GM23338 (cell line): ENCODE measurements at regions not wholly inside any gene's neighbourhood (a gene's known extent, or its start where the extent isn't known, plus 50 kb on each side); places are given as distances from the start of the nearest gene placed in this dataset.

Experiments
- ATAC-seq: fragments of 200-7000 bp; cut with Tn5 transposase; 3 replicates; pipeline ENCODE4 v1.9.1; 2020
- DNase-seq: peaks from one replicate; pipeline ENCODE4 v3.0.0-alpha.2; 2015; ENCODE audit warnings: low spot score
- H2AFZ ChIP-seq: fragments of 200-600 bp; sonication (generic); 2 replicates; pipeline ENCODE4 v1.8.0; 2016; ENCODE audit warnings: antibody characterized with exemption, mild to moderate bottlenecking, moderate library complexity
- H3F3A ChIP-seq: fragments of 200-600 bp; sonication (generic); replicated peaks from 2 replicates; pipeline ENCODE4 v1.8.0; 2017; ENCODE audit warnings: antibody characterized with exemption, mixed run types, low read depth
- H3K27ac ChIP-seq: fragments of 200-600 bp; sonication (generic); 2 replicates; pipeline ENCODE4 v1.6.1; 2016; ENCODE audit warnings: low read depth
- H3K27me3 ChIP-seq: fragments of 200-600 bp; sonication (generic); 2 replicates; pipeline ENCODE4 v1.8.0; 2016; ENCODE audit warnings: mild to moderate bottlenecking, mixed run types, moderate library complexity; ENCODE audit not compliant: insufficient read depth
- H3K36me3 ChIP-seq: fragments of 200-600 bp; sonication (generic); 2 replicates; pipeline ENCODE4 v1.8.0; 2016; ENCODE audit warnings: mild to moderate bottlenecking; ENCODE audit not compliant: insufficient read depth
- H3K4me1 ChIP-seq: fragments of 200-600 bp; sonication (generic); 2 replicates; pipeline ENCODE4 v1.8.0; 2016; ENCODE audit warnings: mild to moderate bottlenecking, moderate library complexity; ENCODE audit not compliant: insufficient read depth
- H3K4me2 ChIP-seq: fragments of 200-600 bp; sonication (generic); 2 replicates; pipeline ENCODE4 v1.7.1; 2017; ENCODE audit warnings: mixed run types
- H3K4me3 ChIP-seq: fragments of 200-600 bp; sonication (generic); 2 replicates; pipeline ENCODE4 v1.6.1; 2016; ENCODE audit warnings: mixed run types
- H3K79me2 ChIP-seq: fragments of 200-600 bp; sonication (generic); replicated peaks from 2 replicates; pipeline ENCODE4 v1.8.0; 2017; ENCODE audit warnings: mild to moderate bottlenecking; ENCODE audit not compliant: insufficient read depth
- H3K9me2 ChIP-seq: fragments of 200-600 bp; sonication (generic); 2 replicates; pipeline ENCODE4 v1.8.0; 2017; ENCODE audit not compliant: insufficient read depth
- H4K20me1 ChIP-seq: fragments of 200-600 bp; sonication (generic); replicated peaks from 2 replicates; pipeline ENCODE4 v1.8.0; 2017; ENCODE audit warnings: mild to moderate bottlenecking; ENCODE audit not compliant: insufficient read depth
- H3K27ac Mint-ChIP-seq: 2 replicates; pipeline ENCODE4 v1.8.0; 2020; ENCODE audit warnings: inconsistent platforms, mild to moderate bottlenecking, moderate library complexity, mixed read lengths
- H3K27me3 Mint-ChIP-seq: 3 replicates; pipeline ENCODE4 v1.8.0; 2022; ENCODE audit warnings: low read depth, mild to moderate bottlenecking, moderate library complexity, mixed read lengths, inconsistent platforms; ENCODE audit not compliant: insufficient read depth, poor library complexity
- H3K36me3 Mint-ChIP-seq: 3 replicates; pipeline ENCODE4 v1.8.0; 2021; ENCODE audit warnings: low read depth, mild to moderate bottlenecking, inconsistent platforms, moderate library complexity, mixed read lengths
- H3K4me1 Mint-ChIP-seq: 3 replicates; pipeline ENCODE4 v1.8.0; 2020; ENCODE audit warnings: mild to moderate bottlenecking, inconsistent platforms, mixed read lengths
- H3K4me3 Mint-ChIP-seq: 3 replicates; pipeline ENCODE4 v1.8.0; 2021; ENCODE audit warnings: moderate library complexity, mild to moderate bottlenecking, inconsistent platforms, mixed read lengths
- H3K9me3 Mint-ChIP-seq: 3 replicates; pipeline ENCODE4 v1.8.0; 2020; ENCODE audit warnings: moderate library complexity, mild to moderate bottlenecking, inconsistent platforms, mixed read lengths
- CREB1 ChIP-seq: fragments of 250-450 bp; sonication (Bioruptor Pico); IDR thresholded peaks from 2 replicates; pipeline ENCODE4 v1.5.0; 2020; ENCODE audit warnings: low read depth, mild to moderate bottlenecking, moderate library complexity
- CTCF ChIP-seq, 2 experiments: fragments of 200-600 bp in 1 of 2; sonication (generic) in 1 of 2; conservative IDR thresholded peaks; 2 replicates each; pipeline versions ENCODE4 v1.5.1 to v1.6.1; 2016 to 2017; ENCODE audit warnings: antibody characterized with exemption in 2 of 2, low read depth in 2 of 2, mild to moderate bottlenecking in 2 of 2, moderate library complexity in 1 of 2
- EZH2 ChIP-seq: fragments of 200-600 bp; sonication (generic); IDR thresholded peaks from one replicate; pipeline ENCODE4 v1.8.0; 2017; ENCODE audit warnings: antibody characterized with exemption, mild to moderate bottlenecking, low read depth; ENCODE audit not compliant: unreplicated experiment
- EZH2phosphoT487 ChIP-seq: fragments of 200-600 bp; sonication (generic); IDR thresholded peaks from one replicate; pipeline ENCODE4 v1.8.1; 2018; ENCODE audit warnings: antibody characterized with exemption; ENCODE audit not compliant: unreplicated experiment
- JUNB ChIP-seq: IDR thresholded peaks from one replicate; pipeline ENCODE4 v1.6.1; 2016; ENCODE audit warnings: antibody characterized with exemption; ENCODE audit not compliant: unreplicated experiment
- STAT1 ChIP-seq: IDR thresholded peaks from one replicate; pipeline ENCODE4 v1.6.1; 2016; ENCODE audit warnings: antibody characterized with exemption; ENCODE audit not compliant: unreplicated experiment
- ZNF114 ChIP-seq: fragments of 250-450 bp; sonication (Bioruptor Pico); IDR thresholded peaks from 2 replicates; pipeline ENCODE4 v1.5.0; 2020; ENCODE audit warnings: mild to moderate bottlenecking, moderate library complexity
- ZNF331 ChIP-seq: fragments of 250-450 bp; sonication (Bioruptor Pico); IDR thresholded peaks from 2 replicates; pipeline ENCODE4 v1.5.0; 2020; ENCODE audit warnings: low read depth, mild to moderate bottlenecking, moderate library complexity
- TF ChIP-seq, protein P1 (sequence below): fragments of 250-450 bp; sonication (Bioruptor Pico); IDR thresholded peaks from 2 replicates; pipeline ENCODE4 v1.5.0; 2020; ENCODE audit warnings: mild to moderate bottlenecking, moderate library complexity
- TF ChIP-seq, protein P2 (sequence below): IDR thresholded peaks from one replicate; pipeline ENCODE4 v1.6.1; 2018; ENCODE audit warnings: antibody characterized with exemption; ENCODE audit not compliant: unreplicated experiment

DNA sequence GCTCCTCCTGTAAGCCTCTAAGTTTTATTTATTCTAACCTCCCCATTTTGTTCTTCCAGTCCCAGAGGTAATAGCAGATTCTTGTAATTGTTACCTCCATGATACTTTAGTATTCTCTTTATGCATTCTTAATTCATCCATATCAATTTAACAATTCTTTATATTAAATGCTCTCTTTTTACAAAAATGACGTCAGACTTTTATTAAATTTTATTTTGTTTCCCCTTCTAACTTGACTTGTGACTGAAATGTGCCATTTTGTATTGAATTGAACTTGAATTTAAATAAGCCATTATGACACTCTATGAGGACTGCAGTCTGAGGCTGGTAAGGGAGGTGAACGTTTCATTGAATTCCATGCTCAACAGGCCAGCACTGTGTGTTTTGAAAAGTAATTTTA, 60.0 kb upstream of the NUDT10 start (continued):
- TF ChIP-seq, protein P1, sequence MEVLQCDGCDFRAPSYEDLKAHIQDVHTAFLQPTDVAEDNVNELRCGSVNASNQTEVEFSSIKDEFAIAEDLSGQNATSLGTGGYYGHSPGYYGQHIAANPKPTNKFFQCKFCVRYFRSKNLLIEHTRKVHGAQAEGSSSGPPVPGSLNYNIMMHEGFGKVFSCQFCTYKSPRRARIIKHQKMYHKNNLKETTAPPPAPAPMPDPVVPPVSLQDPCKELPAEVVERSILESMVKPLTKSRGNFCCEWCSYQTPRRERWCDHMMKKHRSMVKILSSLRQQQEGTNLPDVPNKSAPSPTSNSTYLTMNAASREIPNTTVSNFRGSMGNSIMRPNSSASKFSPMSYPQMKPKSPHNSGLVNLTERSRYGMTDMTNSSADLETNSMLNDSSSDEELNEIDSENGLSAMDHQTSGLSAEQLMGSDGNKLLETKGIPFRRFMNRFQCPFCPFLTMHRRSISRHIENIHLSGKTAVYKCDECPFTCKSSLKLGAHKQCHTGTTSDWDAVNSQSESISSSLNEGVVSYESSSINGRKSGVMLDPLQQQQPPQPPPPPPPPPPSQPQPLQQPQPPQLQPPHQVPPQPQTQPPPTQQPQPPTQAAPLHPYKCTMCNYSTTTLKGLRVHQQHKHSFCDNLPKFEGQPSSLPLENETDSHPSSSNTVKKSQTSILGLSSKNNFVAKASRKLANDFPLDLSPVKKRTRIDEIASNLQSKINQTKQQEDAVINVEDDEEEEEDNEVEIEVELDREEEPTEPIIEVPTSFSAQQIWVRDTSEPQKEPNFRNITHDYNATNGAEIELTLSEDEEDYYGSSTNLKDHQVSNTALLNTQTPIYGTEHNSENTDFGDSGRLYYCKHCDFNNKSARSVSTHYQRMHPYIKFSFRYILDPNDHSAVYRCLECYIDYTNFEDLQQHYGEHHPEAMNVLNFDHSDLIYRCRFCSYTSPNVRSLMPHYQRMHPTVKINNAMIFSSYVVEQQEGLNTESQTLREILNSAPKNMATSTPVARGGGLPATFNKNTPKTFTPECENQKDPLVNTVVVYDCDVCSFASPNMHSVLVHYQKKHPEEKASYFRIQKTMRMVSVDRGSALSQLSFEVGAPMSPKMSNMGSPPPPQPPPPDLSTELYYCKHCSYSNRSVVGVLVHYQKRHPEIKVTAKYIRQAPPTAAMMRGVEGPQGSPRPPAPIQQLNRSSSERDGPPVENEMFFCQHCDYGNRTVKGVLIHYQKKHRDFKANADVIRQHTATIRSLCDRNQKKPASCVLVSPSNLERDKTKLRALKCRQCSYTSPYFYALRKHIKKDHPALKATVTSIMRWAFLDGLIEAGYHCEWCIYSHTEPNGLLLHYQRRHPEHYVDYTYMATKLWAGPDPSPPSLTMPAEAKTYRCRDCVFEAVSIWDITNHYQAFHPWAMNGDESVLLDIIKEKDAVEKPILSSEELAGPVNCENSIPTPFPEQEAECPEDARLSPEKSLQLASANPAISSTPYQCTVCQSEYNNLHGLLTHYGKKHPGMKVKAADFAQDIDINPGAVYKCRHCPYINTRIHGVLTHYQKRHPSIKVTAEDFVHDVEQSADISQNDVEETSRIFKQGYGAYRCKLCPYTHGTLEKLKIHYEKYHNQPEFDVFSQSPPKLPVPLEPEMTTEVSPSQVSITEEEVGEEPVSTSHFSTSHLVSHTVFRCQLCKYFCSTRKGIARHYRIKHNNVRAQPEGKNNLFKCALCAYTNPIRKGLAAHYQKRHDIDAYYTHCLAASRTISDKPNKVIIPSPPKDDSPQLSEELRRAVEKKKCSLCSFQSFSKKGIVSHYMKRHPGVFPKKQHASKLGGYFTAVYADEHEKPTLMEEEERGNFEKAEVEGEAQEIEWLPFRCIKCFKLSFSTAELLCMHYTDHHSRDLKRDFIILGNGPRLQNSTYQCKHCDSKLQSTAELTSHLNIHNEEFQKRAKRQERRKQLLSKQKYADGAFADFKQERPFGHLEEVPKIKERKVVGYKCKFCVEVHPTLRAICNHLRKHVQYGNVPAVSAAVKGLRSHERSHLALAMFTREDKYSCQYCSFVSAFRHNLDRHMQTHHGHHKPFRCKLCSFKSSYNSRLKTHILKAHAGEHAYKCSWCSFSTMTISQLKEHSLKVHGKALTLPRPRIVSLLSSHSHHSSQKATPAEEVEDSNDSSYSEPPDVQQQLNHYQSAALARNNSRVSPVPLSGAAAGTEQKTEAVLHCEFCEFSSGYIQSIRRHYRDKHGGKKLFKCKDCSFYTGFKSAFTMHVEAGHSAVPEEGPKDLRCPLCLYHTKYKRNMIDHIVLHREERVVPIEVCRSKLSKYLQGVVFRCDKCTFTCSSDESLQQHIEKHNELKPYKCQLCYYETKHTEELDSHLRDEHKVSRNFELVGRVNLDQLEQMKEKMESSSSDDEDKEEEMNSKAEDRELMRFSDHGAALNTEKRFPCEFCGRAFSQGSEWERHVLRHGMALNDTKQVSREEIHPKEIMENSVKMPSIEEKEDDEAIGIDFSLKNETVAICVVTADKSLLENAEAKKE (CRISPR knock-in tag): no peak
- no peak for TF ChIP-seq ZNF114
- no peak for TF ChIP-seq CTCF (conservative IDR thresholded peaks at IDR 0.05; ENCODE audit: low read depth in 2 of 2)
- no peak for TF ChIP-seq CREB1 (CRISPR knock-in tag)
- TF ChIP-seq EZH2phosphoT487: no peak
- no peak for TF ChIP-seq ZNF331

DNA sequence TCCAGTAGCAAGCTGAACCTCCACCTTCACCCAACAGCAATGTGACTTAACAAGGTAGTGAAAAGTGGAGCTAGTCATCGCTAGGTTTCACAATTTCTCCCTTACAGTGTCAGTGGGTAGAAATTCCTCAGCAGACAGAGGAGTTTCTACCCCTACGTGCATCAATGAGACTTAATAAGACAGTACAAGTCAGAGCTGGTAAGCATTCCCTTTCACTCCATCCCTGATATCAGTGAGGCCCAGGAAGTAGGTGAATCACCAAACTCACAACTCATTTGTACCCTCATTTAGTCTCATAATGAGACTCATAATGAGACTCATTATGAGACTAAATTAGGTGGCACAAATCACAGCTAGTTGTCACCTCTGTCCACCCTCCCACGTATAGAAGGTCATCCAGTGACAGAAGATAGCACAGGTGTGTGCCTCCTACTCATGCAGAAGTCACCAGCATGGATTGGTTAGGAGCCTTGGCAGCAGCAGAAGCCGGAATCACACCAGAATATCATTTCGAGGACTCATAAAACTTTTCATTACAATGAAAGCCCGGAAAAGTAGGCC, 50.8 kb upstream of the NUDT10 start:
- ATAC-seq: no peak
- Histone ChIP-seq H3K4me3 (no peak overlapping the region), H3K36me3 (no peaks in the 10 kb centered on the region), H3F3A (no peaks in the 10 kb centered on the region), H3K4me1 (no peaks in the 10 kb centered on the region), H4K20me1 (no peaks in the 10 kb centered on the region), H3K27me3 (no peaks in the 10 kb centered on the region), H3K9me2 (no peaks in the 10 kb centered on the region), H3K27ac (no peak overlapping the region), H2AFZ (no peak overlapping the region), H3K79me2 (no peaks in the 10 kb centered on the region), H3K4me2 (no peak overlapping the region)
- Mint-ChIP-seq H3K4me3 (no peak overlapping the region), H3K36me3 (no peaks in the 10 kb centered on the region), H3K9me3 (peaks cover 2% of the 10 kb centered on the region; the same call in 1 of the 3 replicates), H3K4me1 (no peaks in the 10 kb centered on the region), H3K27me3 (no peaks in the 10 kb centered on the region), H3K27ac (no peak overlapping the region)
- DNase-seq: no peak
- no peak for TF ChIP-seq EZH2
- no peak for TF ChIP-seq CTCF (conservative IDR thresholded peaks at IDR 0.05; ENCODE audit: low read depth in 2 of 2)
- TF ChIP-seq JUNB: no peak
- TF ChIP-seq STAT1: no peak
- TF ChIP-seq, protein P2, sequence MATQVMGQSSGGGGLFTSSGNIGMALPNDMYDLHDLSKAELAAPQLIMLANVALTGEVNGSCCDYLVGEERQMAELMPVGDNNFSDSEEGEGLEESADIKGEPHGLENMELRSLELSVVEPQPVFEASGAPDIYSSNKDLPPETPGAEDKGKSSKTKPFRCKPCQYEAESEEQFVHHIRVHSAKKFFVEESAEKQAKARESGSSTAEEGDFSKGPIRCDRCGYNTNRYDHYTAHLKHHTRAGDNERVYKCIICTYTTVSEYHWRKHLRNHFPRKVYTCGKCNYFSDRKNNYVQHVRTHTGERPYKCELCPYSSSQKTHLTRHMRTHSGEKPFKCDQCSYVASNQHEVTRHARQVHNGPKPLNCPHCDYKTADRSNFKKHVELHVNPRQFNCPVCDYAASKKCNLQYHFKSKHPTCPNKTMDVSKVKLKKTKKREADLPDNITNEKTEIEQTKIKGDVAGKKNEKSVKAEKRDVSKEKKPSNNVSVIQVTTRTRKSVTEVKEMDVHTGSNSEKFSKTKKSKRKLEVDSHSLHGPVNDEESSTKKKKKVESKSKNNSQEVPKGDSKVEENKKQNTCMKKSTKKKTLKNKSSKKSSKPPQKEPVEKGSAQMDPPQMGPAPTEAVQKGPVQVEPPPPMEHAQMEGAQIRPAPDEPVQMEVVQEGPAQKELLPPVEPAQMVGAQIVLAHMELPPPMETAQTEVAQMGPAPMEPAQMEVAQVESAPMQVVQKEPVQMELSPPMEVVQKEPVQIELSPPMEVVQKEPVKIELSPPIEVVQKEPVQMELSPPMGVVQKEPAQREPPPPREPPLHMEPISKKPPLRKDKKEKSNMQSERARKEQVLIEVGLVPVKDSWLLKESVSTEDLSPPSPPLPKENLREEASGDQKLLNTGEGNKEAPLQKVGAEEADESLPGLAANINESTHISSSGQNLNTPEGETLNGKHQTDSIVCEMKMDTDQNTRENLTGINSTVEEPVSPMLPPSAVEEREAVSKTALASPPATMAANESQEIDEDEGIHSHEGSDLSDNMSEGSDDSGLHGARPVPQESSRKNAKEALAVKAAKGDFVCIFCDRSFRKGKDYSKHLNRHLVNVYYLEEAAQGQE: no peak
